CD4-positive, alpha-beta memory T cell (primary cell): ENCODE measurements at regions not wholly inside any gene's neighbourhood (a gene's known extent, or its start where the extent isn't known, plus 50 kb on each side); places are given as distances from the start of the nearest gene placed in this dataset.

ENCODE experiments used
- CTCF ChIA-PET: fragments of 350-600 bp; sonication (Branson Sonifier 250); formaldehyde crosslinking; loops from one replicate; lab custom pipeline; 2021; ENCODE audit warnings: inconsistent platforms; ENCODE audit not compliant: partially characterized antibody; lab: Charles Lee
- POLR2A ChIA-PET: fragments of 350-600 bp; sonication (Branson Sonifier 250); formaldehyde crosslinking; loops from one replicate; lab custom pipeline; 2021; ENCODE audit not compliant: partially characterized antibody; lab: Charles Lee
- DNase-seq, 5 donors: peaks; one replicate each; pipeline versions ENCODE4 v3.0.0 to v3.0.0-alpha.2; 2020 to 2022; ENCODE audit warnings: mixed read lengths in 1 of 5
- H3K27ac ChIP-seq: one replicate; pipeline ENCODE4 v1.7.0; 2013; ENCODE audit warnings: low read depth, low read length
- H3K27me3 ChIP-seq: 2 replicates; pipeline ENCODE4 v1.7.0; 2013; ENCODE audit warnings: mild to moderate bottlenecking, low read length, moderate library complexity; ENCODE audit not compliant: insufficient read depth
- H3K36me3 ChIP-seq: 2 replicates; pipeline ENCODE4 v1.7.0; 2013; ENCODE audit warnings: mild to moderate bottlenecking, low read length, moderate library complexity; ENCODE audit not compliant: insufficient read depth
- H3K4me1 ChIP-seq: 2 replicates; pipeline ENCODE4 v1.7.0; 2013; ENCODE audit warnings: mild to moderate bottlenecking, low read length, moderate library complexity; ENCODE audit not compliant: insufficient read depth
- H3K4me3 ChIP-seq, 2 donors: one replicate each; pipeline ENCODE4 v1.7.0; 2013; ENCODE audit warnings: low read length in 2 of 2, mild to moderate bottlenecking in 1 of 2
- H3K9me3 ChIP-seq, 2 donors: one replicate each; pipeline ENCODE4 v1.7.0; 2013; ENCODE audit warnings: low read length in 2 of 2, control low read depth in 1 of 2; ENCODE audit not compliant: control insufficient read depth in 1 of 2
- H3K27ac Mint-ChIP-seq, 7 donors: one replicate each; pipeline ENCODE4 v1.8.0; 2020 to 2021; ENCODE audit warnings: mixed read lengths in 7 of 7, mild to moderate bottlenecking in 6 of 7, inconsistent platforms in 3 of 7, moderate library complexity in 3 of 7
- H3K27me3 Mint-ChIP-seq, 2 donors: one replicate each; pipeline ENCODE4 v1.8.0; 2020 to 2021; ENCODE audit warnings: mixed read lengths in 2 of 2
- H3K36me3 Mint-ChIP-seq, 2 donors: one replicate each; pipeline ENCODE4 v1.8.0; 2020 to 2021; ENCODE audit warnings: mixed read lengths in 2 of 2, inconsistent platforms in 1 of 2, mild to moderate bottlenecking in 1 of 2
- H3K4me1 Mint-ChIP-seq, 4 donors: one replicate each; pipeline ENCODE4 v1.8.0; 2020 to 2021; ENCODE audit warnings: mixed read lengths in 4 of 4, mild to moderate bottlenecking in 1 of 4
- H3K4me3 Mint-ChIP-seq, 8 donors: one replicate each; pipeline ENCODE4 v1.8.0; 2020 to 2021; ENCODE audit warnings: mixed read lengths in 8 of 8, mild to moderate bottlenecking in 7 of 8, moderate library complexity in 6 of 8, inconsistent platforms in 3 of 8
- H3K9me3 Mint-ChIP-seq, 8 donors: one replicate each; pipeline ENCODE4 v1.8.0; 2020 to 2021; ENCODE audit warnings: mixed read lengths in 8 of 8, mild to moderate bottlenecking in 5 of 8, inconsistent platforms in 3 of 8, moderate library complexity in 1 of 8
- intact Hi-C: fragments of 100-400 bp; cut with micrococcal nuclease; formaldehyde crosslinking; loops from one replicate; pipeline ENCODE4 v1.15.1; 2023

DNA sequence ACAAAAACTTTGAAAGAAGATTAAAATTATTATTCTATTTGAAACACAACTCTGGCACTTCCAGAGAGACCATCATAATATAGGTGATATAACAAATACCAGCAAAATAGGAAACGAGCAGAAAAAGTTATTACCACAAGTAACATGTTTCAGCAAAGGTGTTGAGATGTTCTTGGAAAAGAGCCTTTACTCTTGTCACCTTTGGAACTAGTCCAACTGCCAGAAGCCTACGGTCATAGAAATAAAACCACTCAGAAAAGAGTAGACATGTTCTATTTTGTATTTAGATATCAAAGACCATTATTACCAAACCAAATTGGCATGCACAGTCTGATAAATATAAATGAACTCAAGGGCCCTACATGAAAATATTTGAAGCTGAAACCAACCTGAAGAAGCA lies 145.0 kb upstream of the DMAC1 start:
- intact Hi-C loops, result no loop called here
- no peaks in the 10 kb centered on the region for H3K27me3 Mint-ChIP-seq
- Histone ChIP-seq H3K36me3 (no peaks in the 10 kb centered on the region), H3K4me3 (no peak overlapping the region), H3K27me3 (no peaks in the 10 kb centered on the region), H3K27ac (no peak overlapping the region), H3K9me3 (no peaks in the 10 kb centered on the region), H3K4me1 (peaks cover 9% of the 10 kb centered on the region)
- H3K4me3 Mint-ChIP-seq, result peak overlapping the region in 1 of 8 donors; percentile 11
- H3K9me3 Mint-ChIP-seq, result peaks cover 0 to 10% (median under 1%) of the 10 kb centered on the region in 8 donors
- no peak for DNase-seq
- peaks cover 0 to 3% of the 10 kb centered on the region in 2 donors for H3K36me3 Mint-ChIP-seq
- peaks cover 0 to 11% (median 7%) of the 10 kb centered on the region in 4 donors for H3K4me1 Mint-ChIP-seq
- CTCF ChIA-PET, result no interaction called here
- POLR2A ChIA-PET, result no interaction called here
- no peak overlapping the region for H3K27ac Mint-ChIP-seq

DNA sequence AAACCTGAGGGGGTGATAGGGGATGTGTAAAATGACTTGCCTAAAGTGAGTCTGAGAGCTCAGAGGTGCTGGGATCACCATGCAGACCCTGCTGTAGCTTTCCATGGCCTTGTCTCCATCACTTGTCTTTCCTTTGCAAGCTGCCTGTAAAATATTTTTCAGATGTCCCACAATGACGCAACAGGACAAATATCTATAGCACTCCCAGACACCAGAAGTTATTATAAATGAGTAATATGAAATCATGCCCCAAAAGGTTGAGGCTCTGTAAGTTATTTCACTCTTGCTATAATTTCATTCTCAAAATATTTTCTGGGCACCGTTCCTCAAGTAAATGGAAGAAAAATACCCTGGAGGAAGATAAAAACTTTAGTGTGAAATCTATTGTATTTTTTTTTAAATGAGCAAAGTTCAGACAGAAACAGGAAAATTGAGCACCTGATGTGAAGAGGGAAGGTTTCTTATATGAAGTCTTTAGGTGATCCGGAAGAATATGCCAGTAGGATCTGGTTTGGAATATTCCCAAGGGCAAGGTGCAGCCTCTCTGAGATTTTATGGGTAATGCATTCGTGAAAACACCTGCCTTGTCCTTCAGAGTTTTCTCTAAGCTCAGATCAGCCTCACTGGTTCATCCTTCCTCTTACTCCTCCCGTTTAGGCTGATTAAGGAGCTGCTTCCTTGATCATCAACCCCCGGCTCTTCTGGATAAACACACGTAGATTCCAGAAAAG lies 138.3 kb upstream of the DMAC1 start:
- no peak overlapping the region for H3K4me3 Mint-ChIP-seq
- ChIA-PET POLR2A (no interaction called here), CTCF (interaction anchor here (1.3 kb wide), 1 partner anchor 10 kb away, joined by 3 read pairs; no protein-coding TSS in a partner anchor)
- H3K4me1 Mint-ChIP-seq, result peaks cover 21 to 31% (median 25%) of the 10 kb centered on the region in 4 donors
- peaks cover 0 to 10% (median 0%) of the 10 kb centered on the region in 8 donors for H3K9me3 Mint-ChIP-seq
- peak overlapping the region in 5 of 7 donors; percentile 65 to 83 (median 82) for H3K27ac Mint-ChIP-seq
- no peaks in the 10 kb centered on the region for H3K27me3 ChIP-seq
- no peak overlapping the region for H3K4me3 ChIP-seq
- H3K4me1 ChIP-seq, result peaks cover 28% of the 10 kb centered on the region
- H3K9me3 ChIP-seq, result no peaks in the 10 kb centered on the region
- intact Hi-C loops, result no loop called here
- H3K36me3 ChIP-seq, result no peaks in the 10 kb centered on the region
- H3K27ac ChIP-seq, result no peak overlapping the region
- H3K36me3 Mint-ChIP-seq, result peaks cover 0 to 3% of the 10 kb centered on the region in 2 donors
- no peak for DNase-seq
- no peaks in the 10 kb centered on the region for H3K27me3 Mint-ChIP-seq

DNA sequence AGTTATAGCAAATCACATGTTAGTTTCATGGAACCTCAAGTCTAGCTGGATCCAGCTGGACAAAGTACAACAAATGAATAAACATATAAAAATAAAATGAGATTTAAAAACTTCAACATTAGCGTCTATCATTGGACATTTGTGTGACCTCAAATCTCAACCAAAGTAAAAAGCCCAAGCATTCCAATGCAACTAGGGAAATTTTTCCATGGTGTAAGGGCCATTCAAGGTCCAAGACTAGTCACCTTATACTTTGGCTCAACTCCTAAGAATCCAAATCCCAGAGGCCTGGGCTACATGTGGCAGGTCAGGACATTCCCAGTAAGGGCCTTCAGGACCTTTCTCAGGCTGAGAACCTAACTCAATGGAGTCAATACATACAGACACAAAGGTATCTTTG lies 137.4 kb upstream of the DMAC1 start:
- peaks cover 21 to 31% (median 25%) of the 10 kb centered on the region in 4 donors for H3K4me1 Mint-ChIP-seq
- DNase-seq, result no peak
- intact Hi-C loops, result no loop called here
- H3K27ac Mint-ChIP-seq, result peak overlapping the region in 4 of 7 donors; percentile 41 to 98 (median 72)
- peaks cover 0 to 3% of the 10 kb centered on the region in 2 donors for H3K36me3 Mint-ChIP-seq
- Histone ChIP-seq H3K27me3 (no peaks in the 10 kb centered on the region), H3K4me3 (no peak overlapping the region), H3K36me3 (no peaks in the 10 kb centered on the region), H3K9me3 (no peaks in the 10 kb centered on the region), H3K4me1 (peaks cover 28% of the 10 kb centered on the region), H3K27ac (no peak overlapping the region)
- peaks cover 0 to 10% (median 0%) of the 10 kb centered on the region in 8 donors for H3K9me3 Mint-ChIP-seq
- POLR2A ChIA-PET, result interaction anchor here (1.1 to 2.3 kb wide), 3 partner anchors 10 to 1179 kb away, joined by 3 to 16 read pairs (median 11); partner anchors contain the start of gene KDM4C
- peak overlapping the region in 1 of 8 donors; percentile 26 for H3K4me3 Mint-ChIP-seq
- CTCF ChIA-PET, result interaction anchor here (1.5 kb wide), 1 partner anchor 46 kb away, joined by 3 read pairs; no protein-coding TSS in a partner anchor
- no peaks in the 10 kb centered on the region for H3K27me3 Mint-ChIP-seq

DNA sequence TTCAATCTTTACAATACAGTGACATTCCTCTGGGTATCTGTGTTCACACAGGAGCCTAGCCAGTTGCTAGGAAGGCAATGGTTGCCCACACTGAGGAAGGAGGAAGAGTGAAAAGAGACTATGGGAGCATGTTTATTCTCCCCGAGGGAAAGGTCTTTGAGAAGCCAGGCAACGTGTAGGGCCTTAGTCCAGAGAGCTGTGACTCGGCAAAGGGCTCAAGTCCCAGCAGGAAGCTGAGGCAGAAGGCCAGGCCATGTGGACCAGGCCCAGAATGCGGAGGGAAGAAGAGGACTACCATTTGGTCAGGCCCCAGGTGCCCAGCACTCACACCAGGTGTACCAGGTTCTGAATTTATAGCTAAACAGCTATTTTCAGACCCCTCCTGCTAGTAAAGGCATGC lies 136.6 kb upstream of the DMAC1 start:
- peaks cover 28% of the 10 kb centered on the region for H3K4me1 ChIP-seq
- peak overlapping the region; percentile 87 to 98 (median 96) for H3K27ac Mint-ChIP-seq
- H3K9me3 Mint-ChIP-seq, result peaks cover 0 to 10% (median 0%) of the 10 kb centered on the region in 8 donors
- H3K9me3 ChIP-seq, result no peaks in the 10 kb centered on the region
- ChIA-PET POLR2A (interaction anchor here (0.9 to 2.3 kb wide), 5 partner anchors 11 to 1178 kb away, joined by 3 to 16 read pairs (median 4); partner anchors contain the start of gene KDM4C), CTCF (interaction anchor here (0.7 to 1.5 kb wide), 3 partner anchors 11 to 89 kb away, joined by 3 read pairs; no protein-coding TSS in a partner anchor)
- DNase-seq, result no peak
- H3K36me3 ChIP-seq, result no peaks in the 10 kb centered on the region
- H3K36me3 Mint-ChIP-seq, result peaks cover 0 to 3% of the 10 kb centered on the region in 2 donors
- H3K4me1 Mint-ChIP-seq, result peaks cover 20 to 31% (median 25%) of the 10 kb centered on the region in 4 donors
- no peaks in the 10 kb centered on the region for H3K27me3 ChIP-seq
- H3K27me3 Mint-ChIP-seq, result no peaks in the 10 kb centered on the region
- H3K4me3 ChIP-seq, result peak overlapping the region in 1 of 2 donors; percentile 29
- H3K4me3 Mint-ChIP-seq, result peak overlapping the region; percentile 55 to 91 (median 76)
- H3K27ac ChIP-seq, result peak overlapping the region; percentile 65
- intact Hi-C loops, result no loop called here

DNA sequence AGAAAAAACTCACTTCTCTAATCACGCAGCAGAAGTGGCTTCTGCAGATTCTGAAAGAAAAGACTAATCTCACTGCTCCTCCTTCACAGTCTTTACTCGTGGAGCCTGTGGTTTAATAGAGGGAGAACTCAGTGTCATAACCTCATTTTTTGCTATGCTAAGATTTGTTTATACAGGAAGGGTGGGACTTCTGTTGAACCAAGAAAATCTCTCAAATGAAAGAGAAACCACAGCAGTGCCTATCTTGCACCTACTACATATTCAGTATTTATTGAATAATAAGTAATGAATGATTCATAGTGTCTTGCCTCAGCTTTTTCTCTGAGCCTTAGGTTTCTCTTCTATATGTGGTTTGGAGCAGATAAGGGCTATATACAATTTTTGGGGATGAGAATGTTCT lies 136.1 kb upstream of the DMAC1 start:
- H3K27ac ChIP-seq, result peak overlapping the region; percentile 65
- Mint-ChIP-seq H3K4me3 (peak overlapping the region; percentile 55 to 91 (median 76)), H3K4me1 (peaks cover 22 to 32% (median 28%) of the 10 kb centered on the region in 4 donors), H3K27ac (peak overlapping the region; percentile 87 to 98 (median 96)), H3K9me3 (peaks cover 0 to 8% (median 0%) of the 10 kb centered on the region in 8 donors), H3K36me3 (peaks cover 0 to 3% of the 10 kb centered on the region in 2 donors), H3K27me3 (no peaks in the 10 kb centered on the region)
- DNase-seq, result peak; percentile 41 to 81 (median 73)
- H3K27me3 ChIP-seq, result no peaks in the 10 kb centered on the region
- ChIA-PET POLR2A (interaction anchor here (0.9 to 2.3 kb wide), 5 partner anchors 12 to 1178 kb away, joined by 3 to 16 read pairs (median 4); partner anchors contain the start of gene KDM4C), CTCF (interaction anchor here (0.7 to 1.5 kb wide), 3 partner anchors 12 to 89 kb away, joined by 3 read pairs; no protein-coding TSS in a partner anchor)
- H3K9me3 ChIP-seq, result no peaks in the 10 kb centered on the region
- H3K36me3 ChIP-seq, result no peaks in the 10 kb centered on the region
- intact Hi-C loops, result loop anchor here (1.0 kb wide), 2 partner anchors 41 to 136 kb away; partner anchors contain the start of gene DMAC1
- H3K4me3 ChIP-seq, result peak overlapping the region in 1 of 2 donors; percentile 44
- peaks cover 28% of the 10 kb centered on the region for H3K4me1 ChIP-seq

DNA sequence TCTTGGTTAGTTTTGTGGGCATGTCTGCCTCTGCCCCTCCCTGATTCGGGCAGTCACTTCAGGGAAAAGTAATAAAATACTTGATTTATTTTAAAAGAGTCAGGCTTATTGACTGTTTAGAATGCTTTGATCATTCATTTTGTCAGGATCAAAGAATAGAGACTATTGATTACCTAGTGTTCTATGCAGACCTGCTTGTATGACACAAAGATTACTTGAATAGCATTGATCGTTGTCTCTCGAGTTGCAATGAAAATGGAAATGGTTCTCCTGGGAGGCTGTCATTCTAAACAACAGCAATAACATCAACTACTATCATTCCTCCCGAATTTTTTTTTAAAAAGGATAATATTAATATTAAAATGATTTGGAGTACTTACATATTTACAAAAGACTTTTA lies 133.2 kb upstream of the DMAC1 start:
- ChIA-PET POLR2A (no interaction called here), CTCF (no interaction called here)
- Histone ChIP-seq H3K27me3 (no peaks in the 10 kb centered on the region), H3K4me3 (no peak overlapping the region), H3K27ac (no peak overlapping the region), H3K36me3 (no peaks in the 10 kb centered on the region), H3K4me1 (peaks cover 28% of the 10 kb centered on the region), H3K9me3 (no peaks in the 10 kb centered on the region)
- no peak overlapping the region for H3K4me3 Mint-ChIP-seq
- intact Hi-C loops, result no loop called here
- DNase-seq, result no peak
- H3K36me3 Mint-ChIP-seq, result no peaks in the 10 kb centered on the region
- peaks cover 0 to 2% (median 0%) of the 10 kb centered on the region in 8 donors for H3K9me3 Mint-ChIP-seq
- peaks cover 22 to 31% (median 26%) of the 10 kb centered on the region in 4 donors for H3K4me1 Mint-ChIP-seq
- no peaks in the 10 kb centered on the region for H3K27me3 Mint-ChIP-seq
- no peak overlapping the region for H3K27ac Mint-ChIP-seq

DNA sequence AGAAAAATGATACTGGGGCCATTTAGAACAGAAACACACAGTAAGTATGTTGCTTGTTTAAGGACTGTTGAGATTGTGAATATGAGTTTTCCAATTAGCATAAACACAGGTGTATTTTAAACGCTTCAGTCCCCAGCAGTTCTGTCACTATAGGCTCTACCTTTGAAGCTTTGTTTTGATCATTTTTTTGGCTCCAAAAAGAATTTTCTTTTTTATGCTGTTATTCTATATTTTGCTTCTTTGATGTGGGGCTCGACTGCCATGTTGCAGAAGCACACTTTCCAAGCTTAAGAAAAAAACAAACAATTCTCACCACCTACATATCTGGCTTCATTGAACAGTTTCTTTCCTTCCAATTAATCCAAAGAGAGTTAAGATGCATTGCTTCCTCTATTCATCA lies 131.0 kb upstream of the DMAC1 start:
- no peak for DNase-seq
- Histone ChIP-seq H3K36me3 (no peaks in the 10 kb centered on the region), H3K27me3 (no peaks in the 10 kb centered on the region), H3K4me1 (peaks cover 8% of the 10 kb centered on the region), H3K27ac (no peak overlapping the region), H3K9me3 (no peaks in the 10 kb centered on the region), H3K4me3 (no peak overlapping the region)
- Mint-ChIP-seq H3K36me3 (no peaks in the 10 kb centered on the region), H3K4me1 (peaks cover 10 to 12% (median 11%) of the 10 kb centered on the region in 4 donors), H3K27me3 (no peaks in the 10 kb centered on the region), H3K9me3 (peaks cover 0 to 2% (median 0%) of the 10 kb centered on the region in 8 donors), H3K27ac (peak overlapping the region in 2 of 7 donors; percentile 52 to 82), H3K4me3 (no peak overlapping the region)
- CTCF ChIA-PET, result no interaction called here
- intact Hi-C loops, result no loop called here
- POLR2A ChIA-PET, result interaction anchor here (0.9 kb wide), 1 partner anchor 17 kb away, joined by 3 read pairs; no protein-coding TSS in a partner anchor
